Adrenal gland (tissue), 5 donors: ENCODE measurements at regions not wholly inside any gene's neighbourhood (a gene's known extent, or its start where the extent isn't known, plus 50 kb on each side); places are given as distances from the start of the nearest gene placed in this dataset.

Source experiments
- CTCF ChIP-seq, 6 experiments: fragments of 450-650 bp in 4 of 6; fragments of 200-600 bp in 2 of 6; sonication (generic) in 1 of 6; IDR thresholded peaks; 1 replicate in 5 of 6; 2 replicates in 1 of 6; pipeline versions ENCODE4 v1.5.1 to v1.8.0; 2016 to 2021; ENCODE audit warnings: antibody characterized with exemption in 6 of 6, mild to moderate bottlenecking in 2 of 6, moderate library complexity in 1 of 6
- POLR2A ChIP-seq, 2 donors: fragments of 450-650 bp; IDR thresholded peaks; one replicate each; pipeline ENCODE4 v1.6.1; 2017; ENCODE audit warnings: antibody characterized with exemption in 2 of 2, mild to moderate bottlenecking in 2 of 2, moderate library complexity in 1 of 2
- donor health status: DM: no; HTN: no; CAD: no.

GRCh38 chr3:63128380-63128779, 149.7 kb upstream of the SYNPR start:
- TF ChIP-seq CTCF (IDR thresholded peaks at IDR 0.05) (no peak), POLR2A (IDR thresholded peaks at IDR 0.05) (no peak)
